GM18502 (cell line): ENCODE measurements at regions not wholly inside any gene's neighbourhood (a gene's known extent, or its start where the extent isn't known, plus 50 kb on each side); places are given as distances from the start of the nearest gene placed in this dataset.

ENCODE experiments used
- ATAC-seq: cut with Tn5 transposase; IDR thresholded peaks from one replicate; pipeline ENCODE4 v1.9.1; 2021; ENCODE audit warnings: mild to moderate bottlenecking; ENCODE audit not compliant: unreplicated experiment, poor library complexity

- no peak for ATAC-seq
Measured at GRCh38 chr3:167958141-167958540, 137.6 kb downstream of the GOLIM4 start.

GRCh38 chr3:167952969-167953368, 142.8 kb downstream of the GOLIM4 start:
- ATAC-seq, result no peak

- no peak for ATAC-seq
Measured at GRCh38 chr3:167950212-167950611, 145.5 kb downstream of the GOLIM4 start.

- ATAC-seq, result no peak
Measured at GRCh38 chr3:167941234-167941995, 154.3 kb downstream of the GOLIM4 start.

- no peak for ATAC-seq
Measured at GRCh38 chr3:167940241-167940640, 155.5 kb downstream of the GOLIM4 start.

- ATAC-seq, result no peak
Measured at GRCh38 chr3:167938516-167938915, 157.2 kb downstream of the GOLIM4 start.

GRCh38 chr3:167936019-167936418, 159.7 kb downstream of the GOLIM4 start:
- ATAC-seq, result no peak

- ATAC-seq, result no peak
Measured at GRCh38 chr3:167930453-167930852, 165.3 kb downstream of the GOLIM4 start.

- no peak for ATAC-seq
Measured at GRCh38 chr3:167929968-167930367, 165.8 kb downstream of the GOLIM4 start.

- ATAC-seq, result no peak
Measured at GRCh38 chr3:167928381-167928780, 167.3 kb downstream of the GOLIM4 start.

GRCh38 chr3:167920747-167921146, 175.0 kb downstream of the GOLIM4 start:
- no peak for ATAC-seq

- no peak for ATAC-seq
Measured at GRCh38 chr3:167919590-167919989, 176.1 kb downstream of the GOLIM4 start.

- ATAC-seq, result no peak
Measured at GRCh38 chr3:167918686-167919085, 177.0 kb downstream of the GOLIM4 start.

- ATAC-seq, result no peak
Measured at GRCh38 chr3:167918008-167918596, 177.6 kb downstream of the GOLIM4 start.

GRCh38 chr3:167913219-167913835, 177.8 kb downstream of the SERPINI1 start:
- ATAC-seq, result peak; percentile 55

GRCh38 chr3:167909952-167910351, 174.4 kb downstream of the SERPINI1 start:
- no peak for ATAC-seq

GRCh38 chr3:167909504-167909896, 174.0 kb downstream of the SERPINI1 start:
- ATAC-seq, result no peak

- no peak for ATAC-seq
Measured at GRCh38 chr3:167908746-167909503, 173.4 kb downstream of the SERPINI1 start.

- no peak for ATAC-seq
Measured at GRCh38 chr3:167908221-167908620, 172.7 kb downstream of the SERPINI1 start.

GRCh38 chr3:167901138-167901537, 165.6 kb downstream of the SERPINI1 start:
- no peak for ATAC-seq

- no peak for ATAC-seq
Measured at GRCh38 chr3:167899093-167899492, 163.6 kb downstream of the SERPINI1 start.
